Stromal cell of bone marrow (primary cell): ENCODE measurements at regions not wholly inside any gene's neighbourhood (a gene's known extent, or its start where the extent isn't known, plus 50 kb on each side); places are given as distances from the start of the nearest gene placed in this dataset.
"Not testable (repeated sequence)": the region's sequence is repeated elsewhere in the genome, so short reads cannot be mapped to it uniquely, and the experiment has no call there.

Experiments
- DNase-seq: peaks from one replicate; pipeline ENCODE4 v3.0.0-alpha.2; 2012; ENCODE audit warnings: low read depth

- DNase-seq: no peak
Measured at GRCh38 chr3:65173841-65174240, 486.0 kb upstream of the ADAMTS9 start.

- no peak for DNase-seq
Measured at GRCh38 chr3:65172209-65172608, 484.4 kb upstream of the ADAMTS9 start.

GRCh38 chr3:65170390-65171042 is 482.7 kb upstream of the ADAMTS9 start:
- DNase-seq: peak; percentile 66

GRCh38 chr3:65169961-65170360 is 482.2 kb upstream of the ADAMTS9 start:
- no peak for DNase-seq

GRCh38 chr3:65168547-65168946 is 480.7 kb upstream of the ADAMTS9 start:
- DNase-seq: no peak

- no peak for DNase-seq
Measured at GRCh38 chr3:65166531-65166930, 478.7 kb upstream of the ADAMTS9 start.

GRCh38 chr3:65158023-65158422 is 470.2 kb upstream of the ADAMTS9 start:
- no peak for DNase-seq

- DNase-seq: no peak
Measured at GRCh38 chr3:65153850-65154512, 466.2 kb upstream of the ADAMTS9 start.

GRCh38 chr3:65151666-65152065 is 463.9 kb upstream of the ADAMTS9 start:
- no peak for DNase-seq

GRCh38 chr3:65149877-65150276 is 462.1 kb upstream of the ADAMTS9 start:
- DNase-seq: no peak

- no peak for DNase-seq
Measured at GRCh38 chr3:65148687-65149086, 460.9 kb upstream of the ADAMTS9 start.

- DNase-seq: no peak
Measured at GRCh38 chr3:65146179-65146578, 458.4 kb upstream of the ADAMTS9 start.

- DNase-seq: no peak
Measured at GRCh38 chr3:65145680-65146079, 457.9 kb upstream of the ADAMTS9 start.

- no peak for DNase-seq
Measured at GRCh38 chr3:65144791-65145351, 457.1 kb upstream of the ADAMTS9 start.

- DNase-seq: no peak
Measured at GRCh38 chr3:65142456-65142855, 454.7 kb upstream of the ADAMTS9 start.

GRCh38 chr3:65138556-65138955 is 450.8 kb upstream of the ADAMTS9 start:
- no peak for DNase-seq

GRCh38 chr3:65133752-65134151 is 446.0 kb upstream of the ADAMTS9 start:
- not testable (repeated sequence) for DNase-seq

- no peak for DNase-seq
Measured at GRCh38 chr3:65130782-65131181, 443.0 kb upstream of the ADAMTS9 start.

GRCh38 chr3:65128346-65128745 is 440.5 kb upstream of the ADAMTS9 start:
- no peak for DNase-seq

GRCh38 chr3:65126527-65127410 is 439.0 kb upstream of the ADAMTS9 start:
- peak; percentile 45 for DNase-seq

- DNase-seq: not testable (repeated sequence)
Measured at GRCh38 chr3:65120156-65120555, 432.4 kb upstream of the ADAMTS9 start.

GRCh38 chr3:65118912-65119499 is 431.2 kb upstream of the ADAMTS9 start:
- DNase-seq: no peak
